WTC11 (cell line): ENCODE measurements at regions not wholly inside any gene's neighbourhood (a gene's known extent, or its start where the extent isn't known, plus 50 kb on each side); places are given as distances from the start of the nearest gene placed in this dataset.
A peak's percentile ranks its signal among the peaks of the same experiment; 100 is the strongest.

Source experiments
- ATAC-seq: fragments of 200-7000 bp; cut with Tn5 transposase; 2 replicates; pipeline ENCODE4 v1.10.0; 2021; ENCODE audit warnings: mild to moderate bottlenecking, moderate library complexity
- CTCF ChIA-PET: fragments of 300-600 bp; sonication (Branson Sonifier 250); formaldehyde crosslinking; loops from one replicate; lab custom pipeline; 2021; ENCODE audit warnings: antibody characterized with exemption; lab: Charles Lee
- POLR2A ChIA-PET: fragments of 350-600 bp; sonication (Branson Sonifier 250); formaldehyde crosslinking; loops from one replicate; lab custom pipeline; 2021; ENCODE audit warnings: antibody characterized with exemption; lab: Charles Lee
- DNase-seq: peaks from one replicate; pipeline ENCODE4 v3.0.0; 2021; ENCODE audit warnings: low spot score
- H3K27ac Mint-ChIP-seq: 2 replicates; pipeline ENCODE4 v1.8.0; 2021; ENCODE audit warnings: mixed read lengths
- H3K27me3 Mint-ChIP-seq: 2 replicates; pipeline ENCODE4 v1.8.0; 2021; ENCODE audit warnings: low read depth, mild to moderate bottlenecking, moderate library complexity, mixed read lengths
- H3K36me3 Mint-ChIP-seq: 2 replicates; pipeline ENCODE4 v1.8.0; 2021; ENCODE audit warnings: mixed read lengths
- H3K4me1 Mint-ChIP-seq: 2 replicates; pipeline ENCODE4 v1.8.0; 2022; ENCODE audit warnings: mixed read lengths
- H3K4me3 Mint-ChIP-seq: 2 replicates; pipeline ENCODE4 v1.8.0; 2021; ENCODE audit warnings: mild to moderate bottlenecking, moderate library complexity, mixed read lengths
- H3K9me3 Mint-ChIP-seq: 2 replicates; pipeline ENCODE4 v1.8.0; 2021; ENCODE audit warnings: mixed read lengths
- CREB1 ChIP-seq: sonication (generic); formaldehyde crosslinking; IDR thresholded peaks from 2 replicates; pipeline ENCODE4 v1.8.0; 2023; ENCODE audit warnings: mild to moderate bottlenecking, missing genetic modification reagents
- EMX1 ChIP-seq: fragments of 250-450 bp; sonication (Bioruptor Pico); IDR thresholded peaks from 2 replicates; pipeline ENCODE4 v1.8.0; 2021; ENCODE audit warnings: mild to moderate bottlenecking
- FOXK1 ChIP-seq: sonication (generic); formaldehyde crosslinking; IDR thresholded peaks from 2 replicates; pipeline ENCODE4 v1.8.0; 2022; ENCODE audit warnings: mild to moderate bottlenecking, moderate library complexity, missing genetic modification reagents
- GRHL2 ChIP-seq: fragments of 250-450 bp; sonication (Bioruptor Pico); IDR thresholded peaks from 2 replicates; pipeline ENCODE4 v1.8.0; 2022; ENCODE audit warnings: mild to moderate bottlenecking, moderate library complexity; ENCODE audit not compliant: insufficient replicate concordance, severe bottlenecking
- HMGXB4 ChIP-seq: sonication (generic); formaldehyde crosslinking; IDR thresholded peaks from 2 replicates; pipeline ENCODE4 v1.8.1; 2023; ENCODE audit warnings: mild to moderate bottlenecking, moderate library complexity, missing genetic modification reagents
- JUN ChIP-seq: sonication (generic); formaldehyde crosslinking; IDR thresholded peaks from 2 replicates; pipeline ENCODE4 v1.8.0; 2023; ENCODE audit warnings: mild to moderate bottlenecking, missing genetic modification reagents
- KAT7 ChIP-seq: sonication (generic); formaldehyde crosslinking; IDR thresholded peaks from 2 replicates; pipeline ENCODE4 v1.8.1; 2023; ENCODE audit warnings: missing genetic modification reagents, mild to moderate bottlenecking, borderline replicate concordance
- NFATC4 ChIP-seq: fragments of 250-450 bp; sonication (Bioruptor Pico); IDR thresholded peaks from 2 replicates; pipeline ENCODE4 v1.9.0; 2021; ENCODE audit warnings: mild to moderate bottlenecking
- PREB ChIP-seq: sonication (generic); formaldehyde crosslinking; IDR thresholded peaks from 2 replicates; pipeline ENCODE4 v1.8.1; 2022; ENCODE audit warnings: mild to moderate bottlenecking, missing genetic modification reagents, moderate library complexity, borderline replicate concordance
- PRRX2 ChIP-seq: fragments of 250-450 bp; sonication (Bioruptor Pico); IDR thresholded peaks from 2 replicates; pipeline ENCODE4 v1.8.0; 2021; ENCODE audit warnings: mild to moderate bottlenecking
- TCF7 ChIP-seq: sonication (generic); formaldehyde crosslinking; IDR thresholded peaks from 2 replicates; pipeline ENCODE4 v1.8.0; 2022; ENCODE audit warnings: mild to moderate bottlenecking, low read depth, missing genetic modification reagents, moderate library complexity
- USF2 ChIP-seq: sonication (generic); formaldehyde crosslinking; IDR thresholded peaks from 2 replicates; pipeline ENCODE4 v1.8.1; 2023; ENCODE audit warnings: mild to moderate bottlenecking, missing genetic modification reagents, moderate library complexity
- ZBTB21 ChIP-seq: sonication (generic); formaldehyde crosslinking; IDR thresholded peaks from 2 replicates; pipeline ENCODE4 v1.8.1; 2023; ENCODE audit warnings: mild to moderate bottlenecking, missing genetic modification reagents, borderline replicate concordance
- ZNF121 ChIP-seq: sonication (generic); formaldehyde crosslinking; IDR thresholded peaks from 2 replicates; pipeline ENCODE4 v1.8.0; 2023; ENCODE audit warnings: missing genetic modification reagents
- ZNF219 ChIP-seq: sonication (generic); formaldehyde crosslinking; IDR thresholded peaks from 2 replicates; pipeline ENCODE4 v1.8.0; 2023; ENCODE audit warnings: missing genetic modification reagents, mild to moderate bottlenecking, borderline replicate concordance
- ZNF396 ChIP-seq: fragments of 250-450 bp; sonication (Bioruptor Pico); IDR thresholded peaks from 2 replicates; pipeline ENCODE4 v1.8.0; 2021; ENCODE audit warnings: mild to moderate bottlenecking, moderate library complexity, borderline replicate concordance
- ZNF671 ChIP-seq: fragments of 250-450 bp; sonication (Bioruptor Pico); IDR thresholded peaks from 2 replicates; pipeline ENCODE4 v1.8.0; 2021; ENCODE audit warnings: mild to moderate bottlenecking
- TF ChIP-seq, protein P1 (sequence below): sonication (generic); formaldehyde crosslinking; IDR thresholded peaks from 2 replicates; pipeline ENCODE4 v1.8.0; 2023; ENCODE audit warnings: mild to moderate bottlenecking, missing genetic modification reagents
- TF ChIP-seq, protein P2 (sequence below): fragments of 250-450 bp; sonication (Bioruptor Pico); conservative IDR thresholded peaks from 2 replicates; pipeline ENCODE4 v1.9.0; 2021; ENCODE audit warnings: mild to moderate bottlenecking
- TF ChIP-seq, protein P3 (sequence below): sonication (generic); formaldehyde crosslinking; IDR thresholded peaks from 2 replicates; pipeline ENCODE4 v1.8.1; 2023; ENCODE audit warnings: mild to moderate bottlenecking, missing genetic modification reagents

GRCh38 chr5:45847877-45848276 lies 151.7 kb upstream of the HCN1 start (continued):
- TF ChIP-seq, protein P1, sequence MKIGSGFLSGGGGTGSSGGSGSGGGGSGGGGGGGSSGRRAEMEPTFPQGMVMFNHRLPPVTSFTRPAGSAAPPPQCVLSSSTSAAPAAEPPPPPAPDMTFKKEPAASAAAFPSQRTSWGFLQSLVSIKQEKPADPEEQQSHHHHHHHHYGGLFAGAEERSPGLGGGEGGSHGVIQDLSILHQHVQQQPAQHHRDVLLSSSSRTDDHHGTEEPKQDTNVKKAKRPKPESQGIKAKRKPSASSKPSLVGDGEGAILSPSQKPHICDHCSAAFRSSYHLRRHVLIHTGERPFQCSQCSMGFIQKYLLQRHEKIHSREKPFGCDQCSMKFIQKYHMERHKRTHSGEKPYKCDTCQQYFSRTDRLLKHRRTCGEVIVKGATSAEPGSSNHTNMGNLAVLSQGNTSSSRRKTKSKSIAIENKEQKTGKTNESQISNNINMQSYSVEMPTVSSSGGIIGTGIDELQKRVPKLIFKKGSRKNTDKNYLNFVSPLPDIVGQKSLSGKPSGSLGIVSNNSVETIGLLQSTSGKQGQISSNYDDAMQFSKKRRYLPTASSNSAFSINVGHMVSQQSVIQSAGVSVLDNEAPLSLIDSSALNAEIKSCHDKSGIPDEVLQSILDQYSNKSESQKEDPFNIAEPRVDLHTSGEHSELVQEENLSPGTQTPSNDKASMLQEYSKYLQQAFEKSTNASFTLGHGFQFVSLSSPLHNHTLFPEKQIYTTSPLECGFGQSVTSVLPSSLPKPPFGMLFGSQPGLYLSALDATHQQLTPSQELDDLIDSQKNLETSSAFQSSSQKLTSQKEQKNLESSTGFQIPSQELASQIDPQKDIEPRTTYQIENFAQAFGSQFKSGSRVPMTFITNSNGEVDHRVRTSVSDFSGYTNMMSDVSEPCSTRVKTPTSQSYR (CRISPR knock-in tag) = peak; percentile 63; the same call in 1 of the 2 replicates
- 0 out of 2 replicates have a peak, but pooled peaks have one; percentile 57 for TF ChIP-seq FOXK1

GRCh38 chr5:45826055-45826454 lies 129.9 kb upstream of the HCN1 start:
- TF ChIP-seq NFATC4 (CRISPR knock-in tag) = no peak
- no peak for TF ChIP-seq JUN (CRISPR knock-in tag)
- Mint-ChIP-seq H3K4me1 (no peaks in the 10 kb centered on the region), H3K4me3 (no peak overlapping the region), H3K36me3 (peaks cover 3% of the 10 kb centered on the region), H3K27ac (no peak overlapping the region), H3K27me3 (no peaks in the 10 kb centered on the region), H3K9me3 (peaks cover 37% of the 10 kb centered on the region)
- CTCF ChIA-PET = no interaction called here
- POLR2A ChIA-PET = no interaction called here
- DNase-seq (no peak), ATAC-seq (no peak)

- no peak for TF ChIP-seq ZBTB21 (CRISPR knock-in tag)
- no peak for TF ChIP-seq ZNF396 (CRISPR knock-in tag)
- no peak for TF ChIP-seq GRHL2 (CRISPR knock-in tag)
- no peak for TF ChIP-seq ZNF671
- no peak for TF ChIP-seq ZNF121 (CRISPR knock-in tag)
- TF ChIP-seq EMX1 (CRISPR knock-in tag) = no peak
- no peak for TF ChIP-seq PRRX2 (CRISPR knock-in tag)
- CTCF ChIA-PET = no interaction called here
- ATAC-seq (no peak), DNase-seq (no peak)
- Mint-ChIP-seq H3K27me3 (no peaks in the 10 kb centered on the region), H3K4me3 (no peak overlapping the region), H3K36me3 (peaks cover 17% of the 10 kb centered on the region), H3K9me3 (peaks cover 50% of the 10 kb centered on the region), H3K4me1 (no peaks in the 10 kb centered on the region), H3K27ac (no peak overlapping the region)
- POLR2A ChIA-PET = no interaction called here
These were observed 104.2 kb upstream of the HCN1 start for GRCh38 chr5:45800331-45800730.

- H3K4me3 Mint-ChIP-seq = no peak overlapping the region
- H3K9me3 Mint-ChIP-seq = peaks cover 42% of the 10 kb centered on the region
- H3K4me1 Mint-ChIP-seq = no peaks in the 10 kb centered on the region
- ATAC-seq (no peak), DNase-seq (no peak)
- ChIA-PET POLR2A (no interaction called here), CTCF (no interaction called here)
- H3K36me3 Mint-ChIP-seq = peaks cover 15% of the 10 kb centered on the region
- no peaks in the 10 kb centered on the region for H3K27me3 Mint-ChIP-seq
- no peak overlapping the region for H3K27ac Mint-ChIP-seq
- TF ChIP-seq, protein P2, sequence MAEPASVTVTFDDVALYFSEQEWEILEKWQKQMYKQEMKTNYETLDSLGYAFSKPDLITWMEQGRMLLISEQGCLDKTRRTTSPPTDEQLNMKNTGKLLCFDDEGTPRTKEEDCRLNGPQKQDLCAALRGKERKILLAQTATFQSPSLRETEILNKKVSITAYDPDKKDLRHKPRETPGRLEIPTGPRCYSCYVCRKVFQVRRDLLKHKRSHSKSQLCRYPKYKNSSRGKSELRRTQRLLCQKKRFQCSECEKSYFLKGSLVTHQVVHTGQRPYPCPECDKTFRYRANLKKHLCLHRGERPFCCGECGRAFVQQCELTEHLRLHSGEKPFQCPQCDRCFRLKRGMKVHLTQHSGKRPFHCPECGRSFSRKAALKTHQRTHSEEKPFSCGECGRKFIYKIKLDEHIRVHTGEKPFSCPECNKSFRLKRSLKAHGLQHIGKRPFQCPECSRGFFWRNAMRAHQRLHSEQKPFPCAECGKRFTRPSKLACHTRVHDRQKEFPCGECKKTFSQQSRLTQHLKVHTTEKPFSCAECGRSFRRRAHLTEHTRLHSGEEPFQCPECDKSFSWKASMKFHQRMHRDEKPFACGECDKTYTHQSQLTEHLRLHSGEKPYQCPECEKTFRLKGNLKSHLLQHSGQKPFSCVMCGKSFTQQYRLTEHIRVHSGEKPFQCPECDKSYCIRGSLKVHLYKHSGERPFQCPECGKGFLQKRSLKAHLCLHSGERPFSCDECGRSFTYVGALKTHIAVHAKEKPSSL = no peak
- TF ChIP-seq USF2 (no peak), JUN (CRISPR knock-in tag) (no peak), HMGXB4 (CRISPR knock-in tag) (no peak), TCF7 (no peak), ZNF219 (CRISPR knock-in tag) (no peak), PREB (CRISPR knock-in tag) (no peak), CREB1 (CRISPR knock-in tag) (no peak), KAT7 (CRISPR knock-in tag) (no peak)
- TF ChIP-seq, protein P3, sequence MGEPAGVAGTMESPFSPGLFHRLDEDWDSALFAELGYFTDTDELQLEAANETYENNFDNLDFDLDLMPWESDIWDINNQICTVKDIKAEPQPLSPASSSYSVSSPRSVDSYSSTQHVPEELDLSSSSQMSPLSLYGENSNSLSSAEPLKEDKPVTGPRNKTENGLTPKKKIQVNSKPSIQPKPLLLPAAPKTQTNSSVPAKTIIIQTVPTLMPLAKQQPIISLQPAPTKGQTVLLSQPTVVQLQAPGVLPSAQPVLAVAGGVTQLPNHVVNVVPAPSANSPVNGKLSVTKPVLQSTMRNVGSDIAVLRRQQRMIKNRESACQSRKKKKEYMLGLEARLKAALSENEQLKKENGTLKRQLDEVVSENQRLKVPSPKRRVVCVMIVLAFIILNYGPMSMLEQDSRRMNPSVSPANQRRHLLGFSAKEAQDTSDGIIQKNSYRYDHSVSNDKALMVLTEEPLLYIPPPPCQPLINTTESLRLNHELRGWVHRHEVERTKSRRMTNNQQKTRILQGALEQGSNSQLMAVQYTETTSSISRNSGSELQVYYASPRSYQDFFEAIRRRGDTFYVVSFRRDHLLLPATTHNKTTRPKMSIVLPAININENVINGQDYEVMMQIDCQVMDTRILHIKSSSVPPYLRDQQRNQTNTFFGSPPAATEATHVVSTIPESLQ (CRISPR knock-in tag) = no peak
These were observed 103.2 kb upstream of the HCN1 start for GRCh38 chr5:45799388-45799787.
